ENCODE measurements at regions not wholly inside any gene's neighbourhood (a gene's known extent, or its start where the extent isn't known, plus 50 kb on each side); places are given as distances from the start of the nearest gene placed in this dataset.

- no peaks in the 10 kb centered on the region for H3K36me3 ChIP-seq
- DNase-seq: no peak
- no peak overlapping the region for H3K4me3 ChIP-seq
- no peaks in the 10 kb centered on the region for H3K27me3 ChIP-seq
- no peaks in the 10 kb centered on the region for H3K9me3 ChIP-seq
- H3K27ac ChIP-seq: no peak overlapping the region
- H3K4me1 ChIP-seq: no peaks in the 10 kb centered on the region
- no peak for TF ChIP-seq POLR2A (IDR thresholded peaks at IDR 0.05)
- TF ChIP-seq CTCF (IDR thresholded peaks at IDR 0.05): no peak
Observed at GRCh38 chr3:89762405-89762804, 655.0 kb downstream of the EPHA3 start.

DNA sequence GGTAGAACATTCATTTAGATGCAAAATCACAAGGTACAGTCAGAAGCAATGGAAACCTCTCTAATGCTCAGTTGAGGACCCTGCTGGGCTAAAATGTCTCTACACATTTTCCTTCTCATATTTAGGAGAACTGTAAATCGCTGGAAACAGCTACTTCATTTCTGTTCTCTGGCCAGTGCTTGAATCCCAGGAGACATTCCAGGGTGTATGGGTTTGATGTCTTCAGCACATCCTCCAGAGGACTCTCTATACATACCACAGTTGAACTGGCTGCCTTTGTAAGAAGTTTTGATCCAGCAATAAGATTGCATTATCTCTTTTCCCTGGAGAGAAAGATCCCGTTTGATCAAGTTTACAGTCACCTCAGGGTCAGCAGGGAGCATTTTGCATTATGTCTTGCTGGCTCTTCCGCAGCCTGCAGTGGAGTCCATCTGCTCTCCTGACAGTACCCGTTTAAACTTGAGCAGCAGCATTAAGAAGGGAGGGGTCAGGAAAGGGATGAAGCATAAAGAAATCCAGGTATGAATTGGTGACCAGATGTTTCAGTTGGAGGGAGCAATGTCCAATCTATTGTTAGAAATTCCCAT is 676.0 kb downstream of the EPHA3 start:
- Histone ChIP-seq H3K27ac (no peak overlapping the region), H3K27me3 (no peaks in the 10 kb centered on the region), H3K36me3 (no peaks in the 10 kb centered on the region), H3K4me1 (no peaks in the 10 kb centered on the region), H3K4me3 (no peak overlapping the region), H3K9me3 (no peaks in the 10 kb centered on the region)
- TF ChIP-seq CTCF (IDR thresholded peaks at IDR 0.05) (no peak), POLR2A (IDR thresholded peaks at IDR 0.05) (no peak)
- no peak for DNase-seq

GRCh38 chr3:89787485-89787884 is 680.1 kb downstream of the EPHA3 start:
- H3K27me3 ChIP-seq: no peaks in the 10 kb centered on the region
- H3K4me3 ChIP-seq: no peak overlapping the region
- no peak for TF ChIP-seq POLR2A (IDR thresholded peaks at IDR 0.05)
- TF ChIP-seq CTCF (IDR thresholded peaks at IDR 0.05): no peak
- H3K27ac ChIP-seq: no peak overlapping the region
- H3K4me1 ChIP-seq: no peaks in the 10 kb centered on the region
- H3K36me3 ChIP-seq: no peaks in the 10 kb centered on the region
- H3K9me3 ChIP-seq: no peaks in the 10 kb centered on the region
- DNase-seq: no peak

GRCh38 chr3:89787979-89788378 is 680.6 kb downstream of the EPHA3 start:
- H3K4me3 ChIP-seq: no peak overlapping the region
- H3K27me3 ChIP-seq: no peaks in the 10 kb centered on the region

DNA sequence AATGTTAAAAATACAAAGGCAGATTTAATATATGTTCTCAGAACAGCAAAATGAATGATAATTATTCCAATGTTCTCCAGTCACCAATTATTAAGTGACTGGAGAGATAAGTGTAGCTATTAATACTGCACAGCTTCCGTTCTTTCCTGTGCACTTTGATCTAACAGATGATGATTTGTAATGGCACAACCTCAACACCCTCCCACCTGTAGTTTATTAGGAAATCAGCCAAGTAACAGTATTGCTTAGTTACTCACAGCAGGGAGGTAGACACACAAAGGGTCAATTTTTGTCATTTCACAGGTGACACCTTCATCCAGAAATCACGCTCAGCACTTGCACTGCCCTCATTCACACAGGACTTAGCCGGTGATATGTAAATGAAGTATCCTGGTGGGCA is 688.1 kb downstream of the EPHA3 start:
- Histone ChIP-seq H3K36me3 (no peaks in the 10 kb centered on the region), H3K27ac (no peak overlapping the region), H3K9me3 (no peaks in the 10 kb centered on the region), H3K27me3 (no peaks in the 10 kb centered on the region), H3K4me3 (no peak overlapping the region), H3K4me1 (no peaks in the 10 kb centered on the region)
- DNase-seq: no peak
- TF ChIP-seq CTCF (IDR thresholded peaks at IDR 0.05) (no peak), POLR2A (IDR thresholded peaks at IDR 0.05) (no peak)

More at GRCh38 chr3:89787979-89788378, 680.6 kb downstream of the EPHA3 start:
- no peaks in the 10 kb centered on the region for H3K36me3 ChIP-seq
- no peak for DNase-seq
- H3K4me1 ChIP-seq: no peaks in the 10 kb centered on the region
- no peaks in the 10 kb centered on the region for H3K9me3 ChIP-seq
- TF ChIP-seq POLR2A (IDR thresholded peaks at IDR 0.05): no peak
- no peak overlapping the region for H3K27ac ChIP-seq

DNA sequence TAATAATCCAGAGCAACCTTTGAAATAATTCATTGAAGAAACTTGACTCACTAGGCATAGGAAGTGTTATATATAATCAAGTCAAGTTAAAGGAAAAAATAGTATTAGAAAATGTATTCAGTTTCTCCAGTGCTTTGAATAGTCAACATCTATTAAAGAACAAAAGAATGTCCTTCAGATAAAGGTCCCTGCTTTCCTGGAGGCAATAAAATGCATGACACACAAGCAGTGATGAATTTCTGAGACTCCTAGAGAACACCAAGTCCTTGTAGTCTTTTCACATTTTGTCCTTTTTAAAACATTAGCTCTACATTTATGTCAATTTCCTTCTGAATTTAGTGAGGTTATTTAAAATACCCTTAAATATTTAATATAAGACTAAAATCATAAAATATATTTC is 695.5 kb downstream of the EPHA3 start:
- DNase-seq: no peak
- H3K9me3 ChIP-seq: no peaks in the 10 kb centered on the region
- H3K4me1 ChIP-seq: no peaks in the 10 kb centered on the region
- no peak overlapping the region for H3K27ac ChIP-seq
- no peaks in the 10 kb centered on the region for H3K36me3 ChIP-seq
- H3K27me3 ChIP-seq: no peaks in the 10 kb centered on the region
- no peak for TF ChIP-seq CTCF (IDR thresholded peaks at IDR 0.05)
- TF ChIP-seq POLR2A (IDR thresholded peaks at IDR 0.05): no peak
- no peak overlapping the region for H3K4me3 ChIP-seq

Measured in Peyer's patch (tissue), 4 donors.